ENCODE measurements at regions not wholly inside any gene's neighbourhood (a gene's known extent, or its start where the extent isn't known, plus 50 kb on each side); places are given as distances from the start of the nearest gene placed in this dataset.

- Mint-ChIP-seq H3K27ac (no peak overlapping the region), H3K27me3 (ENCODE audit: low read depth) (peaks cover 3% of the 10 kb centered on the region; the same call in 1 of the 2 replicates), H3K9me3 (no peaks in the 10 kb centered on the region), H3K4me1 (peaks cover 12 to 15% of the 10 kb centered on the region in 2 experiments), H3K36me3 (ENCODE audit: insufficient read depth in 1 of 3, low read depth in 3 of 3) (no peaks in the 10 kb centered on the region; a peak in 2 of 7 replicates), H3K4me3 (no peak overlapping the region)
- no peak overlapping the region for H2BK15ac ChIP-seq (ENCODE audit: low read depth, low read length)
- H2AK5ac ChIP-seq (ENCODE audit: insufficient read length, low read length), result no peak overlapping the region
- H3K27me3 ChIP-seq (ENCODE audit: insufficient read depth, low read length), result no peaks in the 10 kb centered on the region
- no peak for TF ChIP-seq CTCF (conservative IDR thresholded peaks at IDR 0.05)
- H2BK5ac ChIP-seq (ENCODE audit: insufficient read length, low read length), result no peak overlapping the region
- no peak overlapping the region for H3K4me2 ChIP-seq (ENCODE audit: insufficient read depth, insufficient read length, low read length)
- no peak for DNase-seq
- H4K5ac ChIP-seq (ENCODE audit: insufficient read length, low read depth, low read length), result no peak overlapping the region
- H2BK12ac ChIP-seq (ENCODE audit: insufficient read length, low read depth, low read length), result no peak overlapping the region
- H3K9ac ChIP-seq (ENCODE audit: extremely low read depth, insufficient read length, low read length), result no peak overlapping the region
- H3T11ph ChIP-seq (ENCODE audit: low read length), result no peak overlapping the region
- H3K27ac ChIP-seq (ENCODE audit: insufficient read length, low read depth, low read length), result no peak overlapping the region
- no CpG with 5 or more reads among the region's 6 CpGs for WGBS (ENCODE audit: extremely low coverage, insufficient read length, low lambda C conversion rate)
- no peak overlapping the region for H3K14ac ChIP-seq (ENCODE audit: insufficient read depth, low read length)
- H3K4ac ChIP-seq (ENCODE audit: low read depth, low read length), result no peak overlapping the region
- no peak overlapping the region for H4K8ac ChIP-seq (replicated peaks; ENCODE audit: insufficient read length, low read depth, low read length)
- no peak overlapping the region for H3K23ac ChIP-seq (ENCODE audit: insufficient read length, low read depth, low read length)
- H3K79me2 ChIP-seq (ENCODE audit: insufficient read depth, low read length), result no peaks in the 10 kb centered on the region
- H4K20me1 ChIP-seq (ENCODE audit: control insufficient read depth, insufficient read depth, insufficient read length), result no peaks in the 10 kb centered on the region
- H3K9me3 ChIP-seq (ENCODE audit: control insufficient read depth, low read depth, low read length), result no peaks in the 10 kb centered on the region
- no peak overlapping the region for H3K56ac ChIP-seq (ENCODE audit: insufficient read length, low read depth, low read length)
- H3K4me1 ChIP-seq (ENCODE audit: insufficient read depth, low read length), result no peaks in the 10 kb centered on the region
- H2BK20ac ChIP-seq (ENCODE audit: low read depth, low read length, poor library complexity, severe bottlenecking), result no peak overlapping the region
- no peak overlapping the region for H3K18ac ChIP-seq (ENCODE audit: insufficient read length, low read depth, low read length)
- H2BK120ac ChIP-seq (ENCODE audit: low read depth, low read length, poor library complexity, severe bottlenecking), result no peak overlapping the region
- no peak overlapping the region for H4K91ac ChIP-seq (ENCODE audit: insufficient read length, low read depth, low read length)
- H3K23me2 ChIP-seq (ENCODE audit: insufficient read length, low read depth, low read length, poor library complexity, severe bottlenecking), result no peaks in the 10 kb centered on the region
- H3K79me1 ChIP-seq (ENCODE audit: insufficient read depth, low read depth, low read length, poor library complexity, severe bottlenecking), result no peaks in the 10 kb centered on the region
- no peak overlapping the region for H2AFZ ChIP-seq (ENCODE audit: low read length)
Measured at GRCh38 chr3:72246685-72247084, 461.7 kb upstream of the PROK2 start.

All from H9 (cell line).